ENCODE measurements at regions not wholly inside any gene's neighbourhood (a gene's known extent, or its start where the extent isn't known, plus 50 kb on each side); places are given as distances from the start of the nearest gene placed in this dataset.
"Not testable (repeated sequence)": the region's sequence is repeated elsewhere in the genome, so short reads cannot be mapped to it uniquely, and the experiment has no call there.

- no peak for DNase-seq
These were observed 105.7 kb downstream of the LCA5 start for GRCh38 chr6:79431537-79431933.

- DNase-seq = no peak
These were observed 106.2 kb downstream of the LCA5 start for GRCh38 chr6:79430913-79431536.

DNA sequence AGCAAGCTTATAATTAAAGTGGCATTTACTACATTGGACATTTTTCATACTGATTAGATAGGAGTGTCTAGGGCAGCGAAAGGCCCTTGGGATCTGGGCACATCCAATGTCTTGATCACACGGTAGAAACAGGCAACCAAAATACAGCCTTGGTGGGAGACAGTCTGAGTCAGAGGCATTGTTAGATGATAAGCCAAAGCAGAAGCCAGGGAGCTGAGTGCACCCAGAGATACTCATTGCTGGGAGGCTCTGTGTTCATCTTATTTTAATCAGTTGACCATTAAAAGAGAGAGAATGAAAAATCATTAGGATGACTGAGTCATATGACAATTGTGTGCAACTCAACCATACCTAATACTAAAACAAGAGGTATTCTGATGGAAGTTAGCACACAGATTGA, 109.5 kb downstream of the LCA5 start:
- no peak for DNase-seq

DNA sequence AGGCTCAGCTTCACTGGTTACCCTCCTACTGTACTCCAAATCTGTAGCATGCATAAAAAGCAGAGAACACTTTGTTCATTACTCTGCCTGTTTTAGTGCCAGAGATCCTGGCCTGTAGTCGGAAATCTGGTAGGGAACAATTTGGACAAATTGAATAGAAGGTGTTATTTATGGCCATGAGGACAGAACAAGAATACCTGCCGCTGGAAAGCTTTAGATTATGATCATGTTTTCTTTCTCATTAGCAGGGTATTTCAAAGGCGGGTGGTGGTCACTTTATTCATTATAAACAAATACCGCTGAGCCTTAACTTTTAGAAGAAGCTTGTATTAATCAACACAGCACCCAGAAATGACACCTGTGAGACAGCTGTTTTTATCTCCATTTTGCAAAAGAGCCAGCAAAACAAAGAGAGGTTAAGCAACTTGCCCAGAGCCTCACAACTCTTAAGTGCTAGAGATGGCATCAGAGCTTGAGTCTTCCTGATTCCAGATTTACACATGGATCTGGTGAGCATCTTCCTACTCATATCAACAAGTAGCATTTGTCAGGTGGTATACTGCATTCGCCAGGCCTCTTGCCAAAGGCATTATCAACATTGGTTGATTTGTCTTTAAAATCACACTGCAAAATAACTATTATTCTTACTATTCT, 110.5 kb downstream of the LCA5 start:
- no peak for DNase-seq

- no peak for DNase-seq
These were observed 111.5 kb downstream of the LCA5 start for GRCh38 chr6:79425589-79426311.

DNA sequence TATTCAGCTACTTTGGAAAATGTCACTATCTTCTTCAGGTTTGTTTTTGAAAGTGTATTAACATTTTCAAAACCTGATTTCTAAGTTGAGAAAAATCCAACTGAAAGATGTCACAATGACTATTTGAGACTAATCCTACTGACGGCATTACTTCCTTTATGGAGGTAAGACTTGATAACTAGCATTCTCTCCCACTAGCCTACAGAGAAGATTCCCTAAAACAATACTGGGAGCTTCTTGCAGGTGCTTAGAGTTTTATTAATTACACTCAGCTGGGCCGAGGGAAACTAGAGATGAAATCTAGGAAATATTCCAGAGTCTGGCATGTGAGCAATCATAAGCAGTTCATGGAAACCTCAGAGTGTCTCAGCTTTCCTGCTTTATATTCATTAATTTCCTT, 114.0 kb downstream of the LCA5 start:
- no peak for DNase-seq

- no peak for DNase-seq
These were observed 114.6 kb downstream of the LCA5 start for GRCh38 chr6:79422666-79423065.

GRCh38 chr6:79421707-79422484, 115.3 kb downstream of the LCA5 start:
- DNase-seq = peak; percentile 18

- no peak for DNase-seq
These were observed 116.2 kb downstream of the LCA5 start for GRCh38 chr6:79421001-79421411.

GRCh38 chr6:79420054-79420453, 117.2 kb downstream of the LCA5 start:
- no peak for DNase-seq

DNA sequence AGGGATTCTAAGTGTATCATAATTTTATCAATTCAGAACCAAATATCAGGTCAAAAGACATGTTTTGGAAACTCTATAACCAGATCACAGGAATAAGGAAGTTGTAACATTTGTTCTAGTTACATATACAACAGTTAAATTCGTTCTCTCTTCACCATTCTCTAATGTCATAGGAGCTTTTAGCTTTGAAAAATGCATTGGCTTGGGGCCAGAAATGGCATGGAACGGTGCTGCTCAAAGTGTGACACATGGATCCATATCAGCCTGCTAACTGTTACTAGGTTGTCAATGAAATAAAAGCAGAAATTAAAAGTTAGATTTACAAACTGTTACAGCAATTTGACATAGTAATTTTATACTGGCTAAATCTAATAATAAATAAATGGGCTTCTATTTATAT, 120.3 kb downstream of the LCA5 start:
- DNase-seq = no peak

DNA sequence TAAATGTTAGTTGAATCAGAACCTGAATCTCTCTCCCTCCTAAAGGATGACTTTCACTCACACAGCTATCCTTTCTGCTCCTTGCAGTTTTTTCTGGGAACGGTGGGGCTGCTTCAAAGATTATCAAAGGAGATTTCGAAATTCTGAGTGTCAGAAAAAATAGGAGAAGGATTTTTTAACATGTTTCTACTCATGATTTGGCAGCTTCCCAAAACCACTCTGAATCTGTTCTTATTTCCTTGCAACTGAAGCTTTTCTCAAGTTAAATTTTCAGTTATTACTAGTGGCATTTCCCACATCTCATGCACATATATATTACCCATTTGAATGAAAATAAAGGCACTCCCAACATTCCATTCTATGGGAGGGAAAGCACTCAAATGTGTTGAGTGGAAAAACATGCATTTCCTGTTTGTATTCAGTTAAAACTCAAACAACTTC, 123.6 kb downstream of the LCA5 start:
- DNase-seq = no peak

GRCh38 chr6:79410806-79411205, 126.4 kb downstream of the LCA5 start:
- no peak for DNase-seq

DNA sequence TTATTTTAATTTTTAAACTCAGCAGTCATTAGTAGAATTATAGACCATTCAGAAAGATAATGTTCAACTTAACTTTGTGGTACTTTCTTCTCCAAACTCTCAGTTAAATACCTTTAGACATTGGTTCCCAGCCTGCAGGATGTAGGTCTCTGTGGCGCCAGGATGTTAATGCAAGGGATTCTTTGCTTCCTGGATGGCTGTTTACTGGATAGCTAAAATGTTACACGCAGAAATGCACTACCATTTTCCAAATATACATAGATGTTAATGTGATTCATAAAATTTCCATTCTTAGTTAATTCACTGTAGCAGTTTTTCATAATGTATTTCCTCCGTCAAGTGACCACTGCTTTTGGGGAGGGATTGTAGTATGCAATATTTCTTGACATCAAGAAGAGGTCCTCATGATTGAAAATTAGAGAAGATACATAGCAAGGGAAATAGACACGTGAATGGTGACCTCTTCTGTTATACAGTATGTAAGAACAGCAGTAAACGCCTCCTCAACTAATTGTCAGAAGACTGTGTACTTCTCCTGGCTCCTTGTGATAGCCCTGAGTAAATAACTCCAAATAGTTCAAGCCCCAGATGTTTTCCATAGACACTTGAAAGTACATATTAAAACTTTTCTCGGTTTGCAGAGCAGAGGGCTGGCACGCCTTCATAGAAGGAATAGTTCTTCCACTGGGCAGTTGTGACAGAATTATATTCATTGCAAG, 128.8 kb downstream of the LCA5 start:
- no peak for DNase-seq

- no peak for DNase-seq
These were observed 132.6 kb downstream of the LCA5 start for GRCh38 chr6:79404677-79405076.

- DNase-seq = no peak
These were observed 133.0 kb downstream of the LCA5 start for GRCh38 chr6:79404261-79404660.

- DNase-seq = no peak
These were observed 133.7 kb downstream of the LCA5 start for GRCh38 chr6:79403563-79403962.

- no peak for DNase-seq
These were observed 134.1 kb downstream of the LCA5 start for GRCh38 chr6:79403086-79403485.

GRCh38 chr6:79399499-79399898, 137.7 kb downstream of the LCA5 start:
- DNase-seq = no peak

- DNase-seq = not testable (repeated sequence)
These were observed 138.6 kb downstream of the LCA5 start for GRCh38 chr6:79398617-79399016.

DNA sequence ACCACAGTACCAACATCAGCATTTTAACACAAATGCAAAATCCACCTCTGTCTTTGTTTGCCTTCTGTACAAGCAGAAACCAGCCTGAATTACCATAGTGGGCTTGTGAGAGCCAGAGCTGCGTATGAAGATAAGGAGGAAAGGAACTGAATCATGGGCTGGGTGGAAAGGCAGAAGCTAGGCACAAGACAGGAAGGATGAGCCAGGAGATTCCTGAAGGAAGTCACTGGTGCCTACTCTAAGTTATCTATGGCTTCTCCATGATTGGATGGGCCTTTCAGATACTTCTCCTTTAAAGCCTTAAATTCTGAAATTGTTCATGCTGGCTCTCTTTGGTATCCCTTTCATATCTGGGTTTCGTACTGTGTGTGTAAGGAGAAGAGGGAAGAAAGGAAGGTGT, 140.6 kb downstream of the LCA5 start:
- no peak for DNase-seq

GRCh38 chr6:79394690-79395089, 142.5 kb downstream of the LCA5 start:
- DNase-seq = no peak

- DNase-seq = no peak
These were observed 145.1 kb downstream of the LCA5 start for GRCh38 chr6:79392094-79392493.
